Activated naive CD8-positive, alpha-beta T cell treated with anti-CD3 and anti-CD28 coated beads, Interleukin-2, amount 10 ng/mL, durations not matched to agents 7 days and 5 days (primary cell): ENCODE measurements at regions not wholly inside any gene's neighbourhood (a gene's known extent, or its start where the extent isn't known, plus 50 kb on each side); places are given as distances from the start of the nearest gene placed in this dataset.
"Not testable (repeated sequence)": the region's sequence is repeated elsewhere in the genome, so short reads cannot be mapped to it uniquely, and the experiment has no call there.

Source experiments
- ATAC-seq: fragments of 150-1000 bp; cut with Tn5 transposase; one replicate; pipeline ENCODE4 v1.10.0; 2021; ENCODE audit warnings: low read depth, moderate library complexity
- POLR2A ChIA-PET: fragments of 350-600 bp; sonication (Branson Sonifier 250); formaldehyde crosslinking; loops from one replicate; lab custom pipeline; 2021; ENCODE audit warnings: antibody characterized with exemption; lab: Charles Lee
- DNase-seq: peaks from one replicate; pipeline ENCODE4 v3.0.0; 2021
- H3K27ac Mint-ChIP-seq: one replicate; pipeline ENCODE4 v1.8.0; 2022; ENCODE audit warnings: mild to moderate bottlenecking, mixed read lengths
- H3K27me3 Mint-ChIP-seq: one replicate; pipeline ENCODE4 v1.8.0; 2022; ENCODE audit warnings: mild to moderate bottlenecking, moderate library complexity, mixed read lengths
- H3K36me3 Mint-ChIP-seq: one replicate; pipeline ENCODE4 v1.8.0; 2021; ENCODE audit warnings: mild to moderate bottlenecking, mixed read lengths
- H3K4me1 Mint-ChIP-seq: one replicate; pipeline ENCODE4 v1.8.0; 2021; ENCODE audit warnings: mixed read lengths
- H3K4me3 Mint-ChIP-seq: one replicate; pipeline ENCODE4 v1.8.0; 2022; ENCODE audit warnings: mild to moderate bottlenecking, moderate library complexity, mixed read lengths
- H3K9me3 Mint-ChIP-seq: one replicate; pipeline ENCODE4 v1.8.0; 2021; ENCODE audit warnings: mixed read lengths

DNA sequence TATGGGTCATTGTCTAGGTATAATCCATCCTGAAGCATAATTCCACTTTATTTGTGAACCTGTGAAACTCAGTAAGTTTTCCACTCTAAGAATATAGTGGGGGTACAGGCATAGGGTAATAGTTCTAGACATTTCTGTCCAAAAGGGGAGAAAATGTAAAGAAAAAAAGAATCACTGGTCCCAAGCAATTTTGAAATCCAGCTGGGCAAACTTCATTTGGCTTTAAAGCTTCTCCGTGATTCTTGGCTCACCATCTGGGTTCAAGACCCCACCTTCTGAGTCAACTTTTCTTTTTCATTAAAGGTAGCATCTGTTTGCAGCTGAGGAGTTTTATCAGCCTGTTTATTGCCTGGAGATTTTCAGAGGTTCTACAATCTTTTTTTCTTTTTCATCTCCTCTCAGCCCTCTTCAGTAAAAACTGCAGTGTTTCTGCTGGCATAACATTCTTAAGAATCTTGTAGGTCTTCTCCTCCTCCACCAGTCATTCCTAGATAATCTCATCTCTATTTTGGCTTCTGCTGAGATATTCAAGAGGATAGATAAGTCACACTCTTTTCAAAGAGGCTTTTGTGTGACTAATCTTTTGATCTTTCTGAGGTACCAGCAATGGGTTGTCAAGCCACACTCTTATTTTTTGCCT lies 126.1 kb upstream of the PITX1 start:
- ATAC-seq (no peak), DNase-seq (no peak)
- POLR2A ChIA-PET = no interaction called here
- no peaks in the 10 kb centered on the region for H3K36me3 Mint-ChIP-seq
- no peaks in the 10 kb centered on the region for H3K4me1 Mint-ChIP-seq
- H3K9me3 Mint-ChIP-seq = peaks cover 15% of the 10 kb centered on the region
- H3K27me3 Mint-ChIP-seq = peaks cover 32% of the 10 kb centered on the region
- H3K27ac Mint-ChIP-seq = no peak overlapping the region
- no peak overlapping the region for H3K4me3 Mint-ChIP-seq

DNA sequence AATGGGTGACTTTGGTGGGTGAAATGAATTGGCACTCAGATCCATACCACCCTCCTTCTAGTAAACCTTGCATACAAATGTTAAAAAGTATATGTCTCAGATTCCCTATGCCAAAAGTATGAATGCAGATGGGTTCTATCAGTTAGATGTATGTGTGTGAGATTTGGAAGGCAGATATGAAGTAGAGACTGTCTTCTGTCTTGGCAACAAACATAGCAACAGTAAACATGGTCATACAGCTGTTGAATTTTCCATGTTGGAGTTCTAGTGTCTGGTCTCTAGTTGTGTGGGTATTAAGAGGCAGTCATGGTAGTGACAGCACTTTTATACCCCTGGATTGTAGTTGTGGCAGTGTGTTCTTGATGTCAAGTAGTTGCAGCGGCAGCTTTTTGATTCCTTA lies 125.6 kb upstream of the PITX1 start:
- Mint-ChIP-seq H3K4me3 (no peak overlapping the region), H3K9me3 (peaks cover 15% of the 10 kb centered on the region), H3K27me3 (peaks cover 29% of the 10 kb centered on the region), H3K36me3 (no peaks in the 10 kb centered on the region), H3K27ac (no peak overlapping the region), H3K4me1 (no peaks in the 10 kb centered on the region)
- POLR2A ChIA-PET = no interaction called here
- ATAC-seq = no peak
- DNase-seq = no peak

DNA sequence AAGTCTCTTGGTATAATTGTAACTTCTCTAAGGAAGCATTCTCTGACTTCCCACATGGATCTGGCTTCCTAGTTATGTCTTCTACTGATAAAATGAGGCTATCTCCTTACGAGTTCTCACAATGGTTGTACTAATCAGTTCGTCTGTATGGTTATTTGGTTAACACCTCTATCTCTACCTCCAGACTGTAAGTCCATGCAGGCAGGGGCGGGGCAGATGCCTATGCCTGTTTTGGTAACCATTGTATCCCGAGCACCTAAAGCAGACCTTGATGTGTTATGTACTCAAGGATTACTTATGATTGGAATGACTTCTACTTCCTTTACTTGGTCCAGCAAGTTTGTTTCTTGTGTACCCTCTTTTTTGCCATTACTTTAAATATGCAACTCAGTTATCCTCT lies 125.0 kb upstream of the PITX1 start:
- H3K4me1 Mint-ChIP-seq = no peaks in the 10 kb centered on the region
- peaks cover 29% of the 10 kb centered on the region for H3K27me3 Mint-ChIP-seq
- no peak overlapping the region for H3K27ac Mint-ChIP-seq
- POLR2A ChIA-PET = no interaction called here
- H3K4me3 Mint-ChIP-seq = no peak overlapping the region
- DNase-seq (no peak), ATAC-seq (no peak)
- H3K36me3 Mint-ChIP-seq = no peaks in the 10 kb centered on the region
- H3K9me3 Mint-ChIP-seq = peaks cover 15% of the 10 kb centered on the region

DNA sequence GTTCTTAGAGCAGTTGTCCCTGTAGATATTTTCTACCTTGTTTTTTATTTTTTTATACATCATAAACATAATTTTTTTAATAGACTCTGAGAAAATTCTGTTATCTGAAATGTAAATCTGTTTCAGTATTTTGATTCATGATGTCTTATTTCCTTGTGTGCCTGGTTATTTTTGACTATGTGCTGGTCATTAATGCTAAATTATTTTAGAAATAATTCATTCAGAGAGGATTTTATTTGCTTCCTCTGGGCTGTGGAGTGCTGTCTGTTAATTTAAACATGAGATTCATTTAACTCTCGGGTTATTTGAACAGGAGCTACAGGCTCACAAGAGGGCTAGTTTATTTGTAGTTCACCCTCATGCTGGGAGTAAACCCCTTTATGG lies 124.3 kb upstream of the PITX1 start:
- Mint-ChIP-seq H3K27me3 (peaks cover 29% of the 10 kb centered on the region), H3K36me3 (no peaks in the 10 kb centered on the region), H3K4me1 (no peaks in the 10 kb centered on the region), H3K27ac (no peak overlapping the region), H3K4me3 (no peak overlapping the region), H3K9me3 (peaks cover 15% of the 10 kb centered on the region)
- ATAC-seq = no peak
- POLR2A ChIA-PET = no interaction called here
- DNase-seq = no peak

DNA sequence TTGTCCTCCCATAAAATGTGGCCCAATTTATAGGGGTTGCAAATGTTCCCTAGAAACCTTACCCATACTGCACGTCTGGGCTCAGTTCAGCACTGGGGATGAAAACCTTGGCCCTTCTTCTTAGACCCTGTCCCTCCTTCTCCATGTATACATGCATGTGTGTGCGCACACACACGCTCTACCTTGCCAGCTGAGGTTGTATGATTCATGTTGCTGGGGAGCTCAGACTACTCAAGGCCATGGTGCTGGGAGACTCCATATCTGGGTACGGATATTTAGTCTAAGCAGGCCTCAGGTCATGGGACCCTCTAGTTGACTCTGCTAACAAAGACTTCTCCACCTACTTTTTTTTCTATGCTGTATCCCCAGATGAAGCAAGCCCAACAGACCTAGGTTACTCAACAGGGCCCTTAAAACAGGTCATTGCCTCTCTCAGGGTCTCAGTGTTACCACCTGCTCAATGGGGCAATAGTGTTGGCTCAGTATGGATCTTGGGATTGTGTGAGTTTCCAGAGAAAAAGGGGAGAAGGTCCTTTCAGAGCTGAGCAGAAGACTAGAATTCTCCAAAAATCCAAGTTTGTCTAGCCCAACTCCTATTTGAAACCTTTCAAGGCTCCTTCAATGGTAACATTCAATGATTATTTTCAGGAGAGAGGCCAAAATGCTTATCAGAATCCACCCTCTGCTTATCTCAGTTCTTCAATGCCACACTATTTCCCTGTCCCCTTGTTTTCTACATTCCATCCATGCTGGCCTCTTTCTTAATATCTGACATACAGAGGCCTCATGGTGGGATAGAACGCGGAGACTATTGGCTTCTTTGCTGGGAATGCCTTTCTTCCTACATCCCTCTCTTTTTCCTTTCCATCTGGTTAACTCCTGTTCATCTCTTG lies 123.6 kb upstream of the PITX1 start:
- DNase-seq (no peak), ATAC-seq (no peak)
- Mint-ChIP-seq H3K36me3 (no peaks in the 10 kb centered on the region), H3K4me3 (no peak overlapping the region), H3K27ac (no peak overlapping the region), H3K27me3 (peaks cover 29% of the 10 kb centered on the region), H3K4me1 (no peaks in the 10 kb centered on the region), H3K9me3 (peaks cover 15% of the 10 kb centered on the region)
- POLR2A ChIA-PET = no interaction called here

DNA sequence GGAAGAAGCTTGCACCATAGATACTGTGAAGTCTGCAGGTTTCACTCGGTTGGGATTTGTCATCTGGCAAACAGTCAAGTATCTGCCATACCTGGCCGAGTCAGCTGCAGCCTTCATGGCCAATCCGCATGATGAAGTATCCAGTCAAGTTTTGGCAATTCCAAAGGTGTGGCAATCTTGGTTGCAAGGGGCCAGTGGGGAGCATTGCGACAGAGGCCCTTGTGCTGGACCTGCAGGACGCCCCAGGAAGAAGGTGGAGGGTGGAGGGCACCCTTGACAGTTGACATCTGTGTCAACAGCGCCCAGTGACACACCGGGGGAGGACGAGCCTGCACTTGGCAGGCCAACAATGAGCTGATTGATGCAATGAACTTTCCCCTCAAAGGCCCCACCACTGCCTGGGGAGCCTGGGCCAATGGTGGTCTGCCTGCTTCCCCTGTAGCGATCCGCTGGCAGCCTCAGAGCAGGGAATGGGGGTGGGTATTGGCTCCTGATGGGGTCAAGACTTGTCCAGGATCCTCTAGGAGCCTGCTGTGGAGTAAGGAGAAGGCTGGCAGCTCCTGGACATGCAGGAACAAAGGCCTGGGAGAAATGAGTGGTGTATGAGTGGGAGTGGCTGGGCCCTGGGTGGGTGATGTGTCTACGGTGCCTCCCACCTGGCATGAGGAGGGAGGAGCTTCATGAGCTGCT lies 122.8 kb upstream of the PITX1 start:
- Mint-ChIP-seq H3K4me1 (no peaks in the 10 kb centered on the region), H3K27me3 (peaks cover 25% of the 10 kb centered on the region), H3K36me3 (no peaks in the 10 kb centered on the region), H3K27ac (no peak overlapping the region), H3K9me3 (peaks cover 15% of the 10 kb centered on the region), H3K4me3 (no peak overlapping the region)
- DNase-seq (no peak), ATAC-seq (no peak)
- POLR2A ChIA-PET = no interaction called here

DNA sequence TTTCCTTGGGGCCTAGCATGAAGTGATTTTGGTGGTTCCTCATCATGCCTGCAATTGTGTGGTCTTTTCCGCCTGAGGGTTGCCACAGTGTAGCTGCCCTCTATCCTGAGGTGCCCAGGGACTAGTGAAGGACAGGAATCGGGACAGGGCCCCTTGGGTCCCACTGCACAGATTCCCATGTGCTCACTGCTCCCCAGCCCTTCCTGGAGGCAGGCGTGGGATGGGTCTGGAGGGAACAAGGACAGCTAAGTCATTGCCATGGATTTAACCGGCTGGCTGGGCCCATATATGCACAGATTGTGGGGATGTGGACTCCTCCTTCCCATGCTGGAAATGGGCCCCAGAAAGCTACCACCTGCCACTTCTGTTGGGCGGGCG lies 122.3 kb upstream of the PITX1 start:
- Mint-ChIP-seq H3K9me3 (peaks cover 15% of the 10 kb centered on the region), H3K36me3 (no peaks in the 10 kb centered on the region), H3K4me1 (no peaks in the 10 kb centered on the region), H3K4me3 (no peak overlapping the region), H3K27me3 (peaks cover 23% of the 10 kb centered on the region), H3K27ac (no peak overlapping the region)
- ATAC-seq = no peak
- POLR2A ChIA-PET = no interaction called here
- no peak for DNase-seq

DNA sequence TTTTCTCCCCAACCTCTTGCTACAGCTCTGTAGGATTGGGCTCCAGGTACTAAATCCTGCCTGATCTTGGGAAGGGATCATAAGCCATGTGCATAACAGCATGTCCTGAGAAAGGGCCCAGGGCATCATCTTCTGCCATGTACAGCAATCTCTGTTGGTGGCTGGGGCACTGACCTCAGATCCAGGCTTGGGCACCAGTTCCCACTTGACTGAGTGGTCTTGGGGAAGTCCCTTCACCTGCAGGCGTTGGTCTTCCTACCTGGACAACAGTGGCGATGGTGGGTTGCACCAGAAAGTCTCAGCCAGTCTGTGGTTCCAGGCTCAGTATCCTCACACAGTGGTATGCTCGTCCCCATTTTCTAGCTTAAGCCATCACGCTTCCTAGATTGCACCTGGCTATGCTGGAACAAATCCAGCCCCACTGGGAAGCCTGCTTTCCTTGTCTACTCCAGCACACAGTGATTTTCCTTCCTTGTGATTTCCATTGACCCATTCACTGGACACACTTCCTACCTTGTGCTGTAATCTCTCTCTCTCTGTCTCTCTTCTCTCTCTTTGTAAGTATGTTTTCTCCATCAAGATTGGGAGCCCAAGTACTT lies 121.7 kb upstream of the PITX1 start:
- POLR2A ChIA-PET = no interaction called here
- Mint-ChIP-seq H3K4me3 (no peak overlapping the region), H3K27ac (no peak overlapping the region), H3K36me3 (no peaks in the 10 kb centered on the region), H3K27me3 (peaks cover 17% of the 10 kb centered on the region), H3K4me1 (no peaks in the 10 kb centered on the region), H3K9me3 (peaks cover 15% of the 10 kb centered on the region)
- ATAC-seq = no peak
- DNase-seq = no peak

DNA sequence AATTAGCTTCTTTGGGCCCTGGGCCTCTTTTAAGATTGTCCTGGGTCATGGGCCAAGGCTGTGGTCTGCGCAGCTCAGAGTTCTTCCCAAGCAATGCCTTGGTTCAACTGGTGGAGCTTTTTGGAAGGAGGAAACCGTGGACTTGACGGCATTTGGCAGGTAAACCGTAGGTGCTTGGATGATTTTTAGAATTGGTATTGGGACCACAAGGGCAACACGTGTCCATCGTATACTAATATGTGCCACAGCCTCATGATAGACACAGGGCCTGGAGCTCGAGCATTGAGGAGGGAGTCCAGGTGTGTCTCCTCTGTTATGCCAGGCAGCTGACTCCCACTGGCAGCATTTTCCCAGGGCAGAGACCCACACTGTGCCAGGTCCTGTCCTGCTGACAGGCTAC lies 120.9 kb upstream of the PITX1 start:
- H3K9me3 Mint-ChIP-seq = peaks cover 11% of the 10 kb centered on the region

DNA sequence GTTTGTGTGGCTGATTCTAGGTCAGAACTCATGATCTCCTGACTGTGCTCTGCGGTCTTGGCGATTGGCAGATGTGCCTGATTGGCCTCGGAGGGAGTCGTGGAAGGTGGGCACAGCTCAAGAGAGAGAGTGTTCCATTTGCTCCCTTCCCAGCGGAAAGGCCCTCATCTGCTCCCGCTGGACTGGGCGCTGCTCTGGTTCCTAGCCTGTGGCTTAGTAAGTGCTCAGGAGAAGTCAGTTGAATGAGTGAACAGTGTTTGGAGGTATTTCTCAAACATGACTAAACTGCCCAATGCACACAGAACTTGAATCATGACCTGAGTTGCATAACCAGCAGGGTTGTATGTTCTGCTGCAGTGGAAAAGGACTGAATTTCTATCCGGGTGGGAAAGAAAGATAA lies 120.2 kb upstream of the PITX1 start:
- Mint-ChIP-seq H3K4me1 (no peaks in the 10 kb centered on the region), H3K27me3 (peaks cover 8% of the 10 kb centered on the region), H3K4me3 (no peak overlapping the region), H3K9me3 (peaks cover 8% of the 10 kb centered on the region), H3K27ac (no peak overlapping the region), H3K36me3 (no peaks in the 10 kb centered on the region)
- DNase-seq = no peak
- POLR2A ChIA-PET = no interaction called here
- ATAC-seq = no peak

More for the DNA sequence above, 120.9 kb upstream of the PITX1 start:
- Mint-ChIP-seq H3K4me1 (no peaks in the 10 kb centered on the region), H3K4me3 (no peak overlapping the region), H3K36me3 (no peaks in the 10 kb centered on the region), H3K27ac (no peak overlapping the region), H3K27me3 (peaks cover 14% of the 10 kb centered on the region)
- no peak for DNase-seq
- POLR2A ChIA-PET = no interaction called here
- no peak for ATAC-seq

DNA sequence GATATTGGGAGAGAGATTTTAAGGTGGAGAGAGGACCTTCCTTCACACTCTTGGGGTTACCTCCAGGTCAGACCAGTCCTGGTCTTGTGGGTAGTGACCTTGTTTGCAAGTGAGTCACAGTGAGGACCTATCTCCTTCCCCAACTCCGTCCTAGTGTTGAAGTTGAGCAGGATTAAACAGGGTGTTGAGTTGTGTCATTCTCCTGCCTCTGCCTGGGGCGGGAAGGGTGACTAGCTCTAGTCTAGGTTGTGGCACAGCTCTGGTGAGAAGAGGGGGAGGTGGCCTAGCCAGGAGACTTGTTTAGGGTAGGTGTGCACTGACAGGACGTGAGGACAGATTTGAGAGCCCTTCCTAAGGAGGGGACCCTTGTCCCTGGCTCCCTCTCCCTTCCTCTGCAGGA lies 119.6 kb upstream of the PITX1 start:
- DNase-seq (no peak), ATAC-seq (no peak)
- POLR2A ChIA-PET = no interaction called here
- H3K36me3 Mint-ChIP-seq = no peaks in the 10 kb centered on the region
- peaks cover 4% of the 10 kb centered on the region for H3K27me3 Mint-ChIP-seq
- H3K4me3 Mint-ChIP-seq = no peak overlapping the region
- H3K9me3 Mint-ChIP-seq = peaks cover 3% of the 10 kb centered on the region
- no peaks in the 10 kb centered on the region for H3K4me1 Mint-ChIP-seq
- H3K27ac Mint-ChIP-seq = no peak overlapping the region

DNA sequence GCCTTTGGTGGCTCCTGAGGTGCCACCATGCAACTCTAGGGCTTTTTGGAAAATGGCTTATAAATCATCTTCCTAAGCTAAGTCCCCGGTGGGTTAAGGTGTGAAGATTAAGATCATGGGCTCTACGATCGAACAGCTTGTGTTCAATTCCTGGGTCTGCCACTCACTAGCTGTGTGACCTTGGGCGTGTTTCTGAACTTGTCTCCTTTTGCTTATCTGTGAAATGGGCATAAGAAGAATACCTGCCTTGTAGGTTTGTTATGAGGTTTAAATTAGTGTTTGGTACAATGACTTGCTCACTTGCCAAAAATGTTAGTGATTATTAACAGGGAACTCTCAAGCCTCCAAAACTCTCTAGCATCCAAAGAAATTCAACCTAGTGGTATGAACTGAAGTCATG lies 119.2 kb upstream of the PITX1 start:
- POLR2A ChIA-PET = no interaction called here
- Mint-ChIP-seq H3K9me3 (peaks cover 2% of the 10 kb centered on the region), H3K27ac (no peak overlapping the region), H3K4me1 (no peaks in the 10 kb centered on the region), H3K27me3 (peaks cover 2% of the 10 kb centered on the region), H3K36me3 (no peaks in the 10 kb centered on the region), H3K4me3 (no peak overlapping the region)
- ATAC-seq = no peak
- DNase-seq = no peak

DNA sequence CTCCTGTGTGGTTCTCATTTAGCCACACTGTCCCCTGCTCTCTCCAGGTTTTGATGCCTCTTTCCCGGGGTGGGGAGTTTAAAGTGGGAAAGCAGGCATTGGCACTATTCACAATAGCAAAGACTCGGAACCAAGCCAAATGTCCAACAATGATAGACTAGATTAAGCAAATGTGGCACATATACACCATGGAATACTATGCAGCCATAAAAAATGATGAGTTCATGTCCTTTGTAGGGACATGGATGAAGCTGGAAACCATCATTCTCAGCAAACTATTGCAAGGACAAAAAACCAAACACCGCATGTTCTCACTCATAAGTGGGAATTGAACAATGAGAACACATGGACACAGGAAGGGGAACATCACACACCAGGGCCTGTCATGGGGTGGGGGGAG lies 117.6 kb upstream of the PITX1 start:
- DNase-seq, H3K9me3 Mint-ChIP-seq, H3K4me3 Mint-ChIP-seq, ATAC-seq, H3K27ac Mint-ChIP-seq, H3K4me1 Mint-ChIP-seq, H3K36me3 Mint-ChIP-seq, H3K27me3 Mint-ChIP-seq, POLR2A ChIA-PET: not testable (repeated sequence)
